ENCODE measurements at regions not wholly inside any gene's neighbourhood (a gene's known extent, or its start where the extent isn't known, plus 50 kb on each side); places are given as distances from the start of the nearest gene placed in this dataset.
"Not testable (repeated sequence)": the region's sequence is repeated elsewhere in the genome, so short reads cannot be mapped to it uniquely, and the experiment has no call there.

GRCh38 chr6:85864453-85865401 is 222.0 kb upstream of the SYNCRIP start:
- ATAC-seq (ENCODE audit: poor library complexity) (peak; percentile 51), DNase-seq (no peak)
- intact Hi-C loops (cut with DNase I), result no loop called here

GRCh38 chr6:85856235-85856634 is 213.5 kb upstream of the SYNCRIP start:
- ATAC-seq (ENCODE audit: poor library complexity), result peak; percentile 52
- intact Hi-C loops (cut with DNase I), result no loop called here
- no peak for DNase-seq

- ATAC-seq (ENCODE audit: poor library complexity); intact Hi-C loops (cut with DNase I); DNase-seq: not testable (repeated sequence)
These were observed 195.8 kb upstream of the SYNCRIP start for GRCh38 chr6:85838351-85839119.

- DNase-seq (no peak), ATAC-seq (ENCODE audit: poor library complexity) (no peak)
- intact Hi-C loops (cut with DNase I), result no loop called here
These were observed 186.3 kb upstream of the SYNCRIP start for GRCh38 chr6:85828973-85829372.

- intact Hi-C loops (cut with DNase I), result no loop called here
- ATAC-seq (ENCODE audit: poor library complexity) (no peak), DNase-seq (no peak)
These were observed 184.3 kb upstream of the SYNCRIP start for GRCh38 chr6:85826997-85827396.

GRCh38 chr6:85824329-85824728 is 181.6 kb upstream of the SYNCRIP start:
- DNase-seq, result no peak
- intact Hi-C loops (cut with DNase I), result no loop called here
- no peak for ATAC-seq (ENCODE audit: poor library complexity)

- intact Hi-C loops (cut with DNase I), result no loop called here
These were observed 167.9 kb upstream of the SYNCRIP start for GRCh38 chr6:85810558-85810957.

GRCh38 chr6:85803721-85804120 is 161.0 kb upstream of the SYNCRIP start:
- no peak for DNase-seq
- no peak for ATAC-seq (ENCODE audit: poor library complexity)
- intact Hi-C loops (cut with DNase I), result no loop called here

More at GRCh38 chr6:85810558-85810957, 167.9 kb upstream of the SYNCRIP start:
- no peak for DNase-seq
- ATAC-seq (ENCODE audit: poor library complexity), result no peak

GRCh38 chr6:85802162-85802561 is 159.5 kb upstream of the SYNCRIP start:
- no peak for DNase-seq
- ATAC-seq (ENCODE audit: poor library complexity), result no peak
- intact Hi-C loops (cut with DNase I), result no loop called here

GRCh38 chr6:85798931-85799652 is 156.4 kb upstream of the SYNCRIP start:
- intact Hi-C loops (cut with DNase I), result no loop called here
- DNase-seq (no peak), ATAC-seq (ENCODE audit: poor library complexity) (no peak)

GRCh38 chr6:85797993-85798392 is 155.3 kb upstream of the SYNCRIP start:
- intact Hi-C loops (cut with DNase I), result no loop called here
- peak; percentile 42 for DNase-seq
- no peak for ATAC-seq (ENCODE audit: poor library complexity)

GRCh38 chr6:85795945-85796344 is 153.3 kb upstream of the SYNCRIP start:
- ATAC-seq (ENCODE audit: poor library complexity) (no peak), DNase-seq (no peak)
- intact Hi-C loops (cut with DNase I), result no loop called here

GRCh38 chr6:85792254-85792653 is 149.6 kb upstream of the SYNCRIP start:
- no peak for DNase-seq
- no peak for ATAC-seq (ENCODE audit: poor library complexity)
- intact Hi-C loops (cut with DNase I), result no loop called here

- DNase-seq (no peak), ATAC-seq (ENCODE audit: poor library complexity) (no peak)
- intact Hi-C loops (cut with DNase I), result no loop called here
These were observed 133.2 kb upstream of the SYNCRIP start for GRCh38 chr6:85775883-85776282.

- intact Hi-C loops (cut with DNase I), result no loop called here
- ATAC-seq (ENCODE audit: poor library complexity), result no peak
- no peak for DNase-seq
These were observed 130.0 kb upstream of the SYNCRIP start for GRCh38 chr6:85772641-85773040.

GRCh38 chr6:85771925-85772430 is 129.3 kb upstream of the SYNCRIP start:
- no peak for ATAC-seq (ENCODE audit: poor library complexity)
- DNase-seq, result no peak
- intact Hi-C loops (cut with DNase I), result no loop called here

- intact Hi-C loops (cut with DNase I), result no loop called here
- DNase-seq, result no peak
- no peak for ATAC-seq (ENCODE audit: poor library complexity)
These were observed 128.8 kb upstream of the SYNCRIP start for GRCh38 chr6:85771455-85771854.

GRCh38 chr6:85764844-85765243 is 122.2 kb upstream of the SYNCRIP start:
- intact Hi-C loops (cut with DNase I), result no loop called here
- ATAC-seq (ENCODE audit: poor library complexity) (no peak), DNase-seq (no peak)

GRCh38 chr6:85756982-85757381 is 114.3 kb upstream of the SYNCRIP start:
- intact Hi-C loops (cut with DNase I), result no loop called here
- ATAC-seq (ENCODE audit: poor library complexity) (no peak), DNase-seq (no peak)
